ENCODE measurements at regions not wholly inside any gene's neighbourhood (a gene's known extent, or its start where the extent isn't known, plus 50 kb on each side); places are given as distances from the start of the nearest gene placed in this dataset.
A peak's percentile ranks its signal among the peaks of the same experiment; 100 is the strongest.

- DNase-seq (no peak), ATAC-seq (peak in 1 of 4 donors; percentile 46)
- no peak for TF ChIP-seq CTCF (IDR thresholded peaks at IDR 0.05)
- H3K4me1 ChIP-seq: no peaks in the 10 kb centered on the region
- H3K4me3 ChIP-seq: no peak overlapping the region
- no peak overlapping the region for H3K27ac ChIP-seq
- WGBS, 3 donors: 46 to 56% (median 48%) methylated on average over 3 of the region's 3 CpGs
- intact Hi-C loops (cut with DNase I): no loop called here
- no peaks in the 10 kb centered on the region for H3K9me3 ChIP-seq
- H3K27me3 ChIP-seq (ENCODE audit: insufficient read depth in 3 of 3, low read length in 2 of 3): no peaks in the 10 kb centered on the region
- no peaks in the 10 kb centered on the region for H3K36me3 ChIP-seq (ENCODE audit: insufficient read depth in 1 of 2, low read depth in 1 of 2)
These were observed 357.7 kb upstream of the BOD1L1 start for GRCh38 chr4:13984991-13985800.

GRCh38 chr4:13985837-13986236 is 358.3 kb upstream of the BOD1L1 start:
- no peak for DNase-seq
- WGBS, 3 donors: 71 to 85% (median 81%) methylated on average over 3 of the region's 3 CpGs
- H3K9me3 ChIP-seq: no peaks in the 10 kb centered on the region
- H3K4me1 ChIP-seq: no peaks in the 10 kb centered on the region
- H3K27me3 ChIP-seq (ENCODE audit: insufficient read depth in 3 of 3, low read length in 2 of 3): no peaks in the 10 kb centered on the region
- no peak overlapping the region for H3K4me3 ChIP-seq
- H3K27ac ChIP-seq: no peak overlapping the region
- intact Hi-C loops (cut with DNase I): no loop called here
- ATAC-seq: no peak
- no peaks in the 10 kb centered on the region for H3K36me3 ChIP-seq (ENCODE audit: insufficient read depth in 1 of 2, low read depth in 1 of 2)
- TF ChIP-seq CTCF (IDR thresholded peaks at IDR 0.05): no peak

- H3K4me3 ChIP-seq: no peak overlapping the region
- no peak overlapping the region for H3K27ac ChIP-seq
- ATAC-seq: no peak
- 72 to 80% (median 73%) methylated on average over 4 of the region's 4 CpGs for WGBS, 3 donors
- no peak for TF ChIP-seq CTCF (IDR thresholded peaks at IDR 0.05)
- H3K9me3 ChIP-seq: no peaks in the 10 kb centered on the region
- no peak for DNase-seq
- no peaks in the 10 kb centered on the region for H3K36me3 ChIP-seq (ENCODE audit: insufficient read depth in 1 of 2, low read depth in 1 of 2)
- no peaks in the 10 kb centered on the region for H3K27me3 ChIP-seq (ENCODE audit: insufficient read depth in 3 of 3, low read length in 2 of 3)
- intact Hi-C loops (cut with DNase I): no loop called here
- no peaks in the 10 kb centered on the region for H3K4me1 ChIP-seq
These were observed 359.0 kb upstream of the BOD1L1 start for GRCh38 chr4:13986548-13986947.

- TF ChIP-seq CTCF (IDR thresholded peaks at IDR 0.05): no peak
- H3K27me3 ChIP-seq (ENCODE audit: insufficient read depth in 3 of 3, low read length in 2 of 3): no peaks in the 10 kb centered on the region
- no peaks in the 10 kb centered on the region for H3K36me3 ChIP-seq (ENCODE audit: insufficient read depth in 1 of 2, low read depth in 1 of 2)
- no peaks in the 10 kb centered on the region for H3K9me3 ChIP-seq
- intact Hi-C loops (cut with DNase I): no loop called here
- DNase-seq: peak; percentile 50 to 68
- WGBS, 3 donors: 72 to 75% (median 75%) methylated on average over 11 of the region's 11 CpGs
- peak in 3 of 4 donors; percentile 54 to 74 (median 62) for ATAC-seq
- H3K4me1 ChIP-seq: no peaks in the 10 kb centered on the region
- H3K4me3 ChIP-seq: no peak overlapping the region
- no peak overlapping the region for H3K27ac ChIP-seq
These were observed 361.1 kb upstream of the BOD1L1 start for GRCh38 chr4:13988353-13989305.
